ENCODE measurements at regions not wholly inside any gene's neighbourhood (a gene's known extent, or its start where the extent isn't known, plus 50 kb on each side); places are given as distances from the start of the nearest gene placed in this dataset.

GRCh38 chr11:130760515-130761125 is 155.7 kb downstream of the SNX19 start:
- no peak for DNase-seq

GRCh38 chr11:130761560-130762220 is 154.6 kb downstream of the SNX19 start:
- no peak for DNase-seq

- no peak for DNase-seq
Observed at GRCh38 chr11:130762638-130763037, 153.6 kb downstream of the SNX19 start.

- DNase-seq: no peak
Observed at GRCh38 chr11:130763087-130763980, 152.9 kb downstream of the SNX19 start.

GRCh38 chr11:130765406-130765805 is 150.9 kb downstream of the SNX19 start:
- no peak for DNase-seq

GRCh38 chr11:130765951-130766649 is 150.2 kb downstream of the SNX19 start:
- DNase-seq: no peak

- no peak for DNase-seq
Observed at GRCh38 chr11:130766650-130767565, 149.4 kb downstream of the SNX19 start.

- no peak for DNase-seq
Observed at GRCh38 chr11:130769782-130770535, 146.3 kb downstream of the SNX19 start.

GRCh38 chr11:130771708-130772107 is 144.6 kb downstream of the SNX19 start:
- DNase-seq: no peak

- no peak for DNase-seq
Observed at GRCh38 chr11:130772266-130773227, 143.7 kb downstream of the SNX19 start.

- no peak for DNase-seq
Observed at GRCh38 chr11:130773244-130773820, 142.9 kb downstream of the SNX19 start.

GRCh38 chr11:130774703-130775102 is 141.6 kb downstream of the SNX19 start:
- DNase-seq: no peak

GRCh38 chr11:130775306-130776060 is 140.8 kb downstream of the SNX19 start:
- DNase-seq: no peak

- no peak for DNase-seq
Observed at GRCh38 chr11:130776061-130776419, 140.2 kb downstream of the SNX19 start.

- no peak for DNase-seq
Observed at GRCh38 chr11:130778026-130778425, 138.3 kb downstream of the SNX19 start.

GRCh38 chr11:130778705-130779104 is 137.6 kb downstream of the SNX19 start:
- DNase-seq: no peak

GRCh38 chr11:130779267-130779666 is 137.0 kb downstream of the SNX19 start:
- DNase-seq: no peak

GRCh38 chr11:130779943-130780342 is 136.3 kb downstream of the SNX19 start:
- no peak for DNase-seq

GRCh38 chr11:130780437-130780836 is 135.8 kb downstream of the SNX19 start:
- no peak for DNase-seq
